ENCODE measurements at regions not wholly inside any gene's neighbourhood (a gene's known extent, or its start where the extent isn't known, plus 50 kb on each side); places are given as distances from the start of the nearest gene placed in this dataset.

DNA sequence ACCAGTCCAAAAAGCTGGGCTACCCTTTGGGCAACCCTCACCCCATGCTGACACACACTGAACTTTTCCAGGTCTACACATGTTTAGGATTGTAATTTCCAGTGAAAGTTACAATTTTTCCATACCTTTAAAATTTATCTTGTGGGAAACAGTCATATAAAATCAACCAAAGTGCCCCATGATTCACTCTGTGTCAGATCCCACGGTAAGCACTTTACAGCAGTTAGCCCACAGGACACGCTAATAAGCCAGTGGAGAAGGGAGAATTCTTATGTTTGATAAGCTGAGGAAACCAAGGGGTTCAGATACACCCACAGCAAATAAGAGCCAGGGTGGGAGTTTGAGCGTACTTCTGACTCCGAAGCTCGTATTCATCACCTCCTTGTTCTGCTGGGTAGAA, 72.4 kb upstream of the TBL1X start:
- no peak for DNase-seq

GRCh38 chrX:9393571-9393970, 71.3 kb upstream of the TBL1X start:
- no peak for DNase-seq
- 62 to 85% (median 73%) methylated on average over 4 of the region's 4 CpGs for WGBS, 4 donors
- TF ChIP-seq, protein P1, sequence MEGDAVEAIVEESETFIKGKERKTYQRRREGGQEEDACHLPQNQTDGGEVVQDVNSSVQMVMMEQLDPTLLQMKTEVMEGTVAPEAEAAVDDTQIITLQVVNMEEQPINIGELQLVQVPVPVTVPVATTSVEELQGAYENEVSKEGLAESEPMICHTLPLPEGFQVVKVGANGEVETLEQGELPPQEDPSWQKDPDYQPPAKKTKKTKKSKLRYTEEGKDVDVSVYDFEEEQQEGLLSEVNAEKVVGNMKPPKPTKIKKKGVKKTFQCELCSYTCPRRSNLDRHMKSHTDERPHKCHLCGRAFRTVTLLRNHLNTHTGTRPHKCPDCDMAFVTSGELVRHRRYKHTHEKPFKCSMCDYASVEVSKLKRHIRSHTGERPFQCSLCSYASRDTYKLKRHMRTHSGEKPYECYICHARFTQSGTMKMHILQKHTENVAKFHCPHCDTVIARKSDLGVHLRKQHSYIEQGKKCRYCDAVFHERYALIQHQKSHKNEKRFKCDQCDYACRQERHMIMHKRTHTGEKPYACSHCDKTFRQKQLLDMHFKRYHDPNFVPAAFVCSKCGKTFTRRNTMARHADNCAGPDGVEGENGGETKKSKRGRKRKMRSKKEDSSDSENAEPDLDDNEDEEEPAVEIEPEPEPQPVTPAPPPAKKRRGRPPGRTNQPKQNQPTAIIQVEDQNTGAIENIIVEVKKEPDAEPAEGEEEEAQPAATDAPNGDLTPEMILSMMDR (IDR thresholded peaks at IDR 0.05) = no peak
- TF ChIP-seq POLR2A (IDR thresholded peaks at IDR 0.05) = no peak
- intact Hi-C loops (cut with DNase I) = no loop called here
- peaks cover 0 to under 1% (median 0%) of the 10 kb centered on the region in 3 donors for H3K9me3 ChIP-seq (replicated peaks in 1 of 3)
- no peaks in the 10 kb centered on the region for H3K4me1 ChIP-seq (replicated peaks in 1 of 2)
- no peak overlapping the region for H3K27ac ChIP-seq
- H3K4me3 ChIP-seq = no peak overlapping the region
- H3K27me3 ChIP-seq = no peaks in the 10 kb centered on the region
- no peaks in the 10 kb centered on the region for H3K36me3 ChIP-seq (replicated peaks in 1 of 2)

More for the DNA sequence above, 72.4 kb upstream of the TBL1X start:
- Histone ChIP-seq H3K9me3 (replicated peaks in 1 of 3) (peaks cover 0 to 5% (median 0%) of the 10 kb centered on the region in 3 donors), H3K4me3 (no peak overlapping the region), H3K36me3 (replicated peaks in 1 of 2) (no peaks in the 10 kb centered on the region), H3K27ac (no peak overlapping the region), H3K27me3 (no peaks in the 10 kb centered on the region), H3K4me1 (replicated peaks in 1 of 2) (no peaks in the 10 kb centered on the region)
- intact Hi-C loops (cut with DNase I) = no loop called here
- TF ChIP-seq, protein P1 (IDR thresholded peaks at IDR 0.05) = no peak
- TF ChIP-seq POLR2A (IDR thresholded peaks at IDR 0.05) = no peak
- WGBS, 4 donors = 89 to 93% (median 91%) methylated on average over 4 to 5 of the region's 5 CpGs

DNA sequence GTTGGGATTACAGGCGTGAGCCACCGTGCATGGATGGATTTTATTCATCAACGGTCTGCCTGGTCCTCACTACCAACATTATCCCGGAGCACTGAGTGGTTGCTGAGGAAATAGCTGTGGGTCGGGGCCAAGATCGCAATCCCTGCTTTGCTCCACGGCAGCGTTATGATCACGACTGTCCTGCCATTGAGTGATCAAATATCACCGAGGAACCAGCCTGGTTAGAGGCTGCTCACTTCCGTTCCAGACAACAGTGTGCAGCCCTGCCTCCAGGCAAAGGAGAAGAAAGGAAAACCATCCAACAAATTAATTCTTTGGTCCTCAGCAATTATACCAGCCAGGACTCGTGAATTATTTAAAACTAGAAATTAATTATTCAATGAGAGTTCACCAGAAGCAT, 70.6 kb upstream of the TBL1X start:
- Histone ChIP-seq H3K9me3 (replicated peaks in 1 of 3) (no peaks in the 10 kb centered on the region), H3K27me3 (no peaks in the 10 kb centered on the region), H3K4me1 (replicated peaks in 1 of 2) (no peaks in the 10 kb centered on the region), H3K4me3 (no peak overlapping the region), H3K27ac (no peak overlapping the region), H3K36me3 (replicated peaks in 1 of 2) (no peaks in the 10 kb centered on the region)
- intact Hi-C loops (cut with DNase I) = no loop called here
- WGBS, 4 donors = 76 to 93% (median 82%) methylated on average over 5 to 12 of the region's 12 CpGs
- no peak for TF ChIP-seq POLR2A (IDR thresholded peaks at IDR 0.05)
- TF ChIP-seq, protein P1 (IDR thresholded peaks at IDR 0.05) = no peak
- DNase-seq = no peak

DNA sequence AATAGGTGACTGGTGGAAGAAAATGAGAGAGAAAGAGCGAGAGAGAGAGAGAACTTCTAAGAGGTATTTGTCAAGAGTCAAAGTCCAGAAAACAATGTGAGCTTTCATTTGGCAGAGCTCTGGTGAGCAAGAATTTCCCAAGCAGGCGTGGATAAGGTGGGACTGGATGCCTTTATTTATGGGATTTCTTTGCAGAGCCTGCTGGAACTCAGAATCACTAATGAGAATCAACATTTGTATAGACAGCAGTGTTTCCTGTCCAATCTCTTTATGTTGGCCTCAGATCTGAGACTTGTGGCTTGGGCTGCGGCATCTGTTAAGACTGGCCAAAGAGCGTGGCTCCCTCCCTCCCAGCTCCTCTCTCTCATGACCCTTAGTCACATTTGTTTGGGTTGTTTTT, 67.9 kb upstream of the TBL1X start:
- Histone ChIP-seq H3K4me1 (replicated peaks in 1 of 2) (no peaks in the 10 kb centered on the region), H3K36me3 (replicated peaks in 1 of 2) (no peaks in the 10 kb centered on the region), H3K9me3 (replicated peaks in 1 of 3) (no peaks in the 10 kb centered on the region), H3K27ac (no peak overlapping the region), H3K27me3 (no peaks in the 10 kb centered on the region), H3K4me3 (no peak overlapping the region)
- no peak for TF ChIP-seq POLR2A (IDR thresholded peaks at IDR 0.05)
- TF ChIP-seq, protein P1 (IDR thresholded peaks at IDR 0.05) = no peak
- intact Hi-C loops (cut with DNase I) = no loop called here
- WGBS, 4 donors = 57 to 69% (median 66%) methylated on average over 3 to 4 of the region's 4 CpGs
- DNase-seq = no peak

All from adrenal gland (tissue), 9 donors.